HFF-Myc (cell line): ENCODE measurements at regions not wholly inside any gene's neighbourhood (a gene's known extent, or its start where the extent isn't known, plus 50 kb on each side); places are given as distances from the start of the nearest gene placed in this dataset.
A peak's percentile ranks its signal among the peaks of the same experiment; 100 is the strongest.

ENCODE experiments used
- DNase-seq: peaks from one replicate; pipeline ENCODE4 v3.0.0-alpha.2; 2011; ENCODE audit warnings: low read depth; ENCODE audit errors: extremely low read depth
- H3K4me3 ChIP-seq: replicated peaks from 2 replicates; pipeline ENCODE4 v1.5.1; 2011; ENCODE audit warnings: low read depth, mild to moderate bottlenecking, control low read depth, low read length
- CTCF ChIP-seq: IDR thresholded peaks from 2 replicates; pipeline ENCODE4 v1.5.1; 2012; ENCODE audit warnings: mild to moderate bottlenecking, low read depth, low read length, control low read depth; ENCODE audit errors: missing control alignments

- H3K4me3 ChIP-seq = no peak overlapping the region
- DNase-seq = no peak
- TF ChIP-seq CTCF = no peak
These were observed 250.2 kb upstream of the OR4E1 start for GRCh38 chr14:21923820-21924219.

DNA sequence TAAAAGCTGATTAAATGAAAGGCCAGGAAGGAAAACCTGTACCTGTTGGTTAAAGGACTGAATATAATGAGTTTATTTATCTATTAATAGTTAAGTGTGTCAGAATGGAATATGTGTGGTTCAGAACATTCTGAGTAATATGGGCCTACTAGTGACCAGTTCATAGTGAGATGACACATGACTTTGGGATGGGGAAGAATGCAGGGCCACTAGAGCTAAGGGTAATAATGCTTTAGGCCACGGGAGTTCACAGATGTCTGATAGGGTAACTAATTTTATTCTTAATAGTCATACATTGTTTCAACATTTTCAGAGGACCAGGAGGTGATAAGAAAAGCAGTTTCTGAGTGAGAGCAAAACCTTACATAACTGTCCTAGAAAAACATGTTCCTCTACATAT is 247.8 kb upstream of the OR4E1 start:
- no peak overlapping the region for H3K4me3 ChIP-seq
- no peak for DNase-seq
- TF ChIP-seq CTCF = no peak

DNA sequence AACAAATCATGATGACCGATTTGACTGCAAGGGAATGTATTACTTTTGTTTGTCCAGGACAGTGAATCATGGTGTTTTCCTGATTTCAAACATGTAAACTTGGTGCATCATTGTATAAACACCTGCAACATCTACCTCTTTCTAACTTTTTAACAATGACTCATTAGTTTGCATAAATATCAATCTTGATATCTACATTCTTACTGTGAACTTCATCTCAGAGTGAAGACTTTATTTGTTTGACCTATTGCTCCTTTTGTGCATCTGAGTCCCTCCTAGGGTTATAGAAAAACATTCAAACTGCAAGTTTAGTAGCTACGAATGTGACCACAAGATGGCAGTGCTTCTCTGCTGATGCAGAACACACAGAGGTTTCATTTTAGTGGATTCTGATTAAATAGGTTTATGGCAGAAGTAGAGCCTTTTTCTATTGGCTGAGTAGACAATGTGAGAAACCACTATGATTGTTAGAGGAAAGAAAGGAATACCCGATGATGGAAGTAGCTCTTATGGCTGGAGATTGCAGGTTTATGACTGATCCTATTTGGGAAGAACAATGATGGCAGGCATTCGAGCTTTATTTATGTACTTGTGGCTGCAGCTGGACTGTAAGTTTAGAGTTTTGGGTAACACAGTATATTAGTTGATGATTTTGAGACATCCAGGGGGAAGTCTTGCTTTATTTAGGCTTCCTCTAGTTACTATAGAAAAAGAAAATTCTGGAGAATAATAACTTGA is 244.2 kb upstream of the OR4E1 start:
- TF ChIP-seq CTCF = peak; percentile 68
- DNase-seq = peak; percentile 7

DNA sequence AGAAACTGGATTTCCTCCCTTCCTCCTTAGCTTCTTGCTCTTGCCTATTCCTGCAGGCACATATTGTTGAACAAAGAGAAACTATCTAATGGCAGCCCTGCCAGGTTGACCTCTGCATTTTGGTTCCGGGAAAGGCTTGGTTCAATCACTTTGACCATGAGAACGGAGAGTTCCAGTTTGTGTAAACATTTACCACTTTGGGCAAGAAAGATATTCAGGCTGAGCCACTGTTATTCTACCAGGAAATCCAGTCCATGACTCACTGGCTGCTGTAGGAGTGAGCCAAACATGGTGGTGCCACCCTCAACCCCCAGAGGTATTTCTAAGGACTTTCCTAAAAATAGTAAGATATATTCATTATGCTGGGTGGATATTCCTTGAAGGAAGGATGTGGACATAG is 242.2 kb upstream of the OR4E1 start:
- H3K4me3 ChIP-seq = no peak overlapping the region
- TF ChIP-seq CTCF = no peak
- no peak for DNase-seq

More for the DNA sequence above, 244.2 kb upstream of the OR4E1 start:
- H3K4me3 ChIP-seq = no peak overlapping the region

GRCh38 chr14:21913759-21914158 is 240.1 kb upstream of the OR4E1 start:
- peak; percentile 25 for DNase-seq
- TF ChIP-seq CTCF = peak; percentile 67
- no peak overlapping the region for H3K4me3 ChIP-seq

DNA sequence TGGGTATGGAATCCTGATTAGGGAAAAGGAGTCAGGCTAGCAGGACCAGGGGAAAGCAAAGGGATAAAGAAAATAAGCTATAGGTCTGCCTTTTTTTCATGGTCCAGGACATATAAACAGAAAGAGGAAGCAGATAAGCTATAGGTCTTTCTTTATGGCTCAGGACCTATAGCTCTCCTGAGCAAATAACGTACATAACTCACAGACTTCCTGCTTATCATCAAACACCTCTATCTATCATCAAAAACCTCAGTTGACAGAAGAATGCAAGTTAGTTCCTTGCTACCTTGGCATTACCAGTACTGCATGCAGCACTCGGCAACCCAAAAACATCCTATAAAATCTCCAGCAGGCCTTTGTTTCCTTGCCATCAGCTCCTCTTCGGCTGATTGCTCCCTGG is 238.7 kb upstream of the OR4E1 start:
- H3K4me3 ChIP-seq = no peak overlapping the region
- DNase-seq = no peak
- no peak for TF ChIP-seq CTCF

DNA sequence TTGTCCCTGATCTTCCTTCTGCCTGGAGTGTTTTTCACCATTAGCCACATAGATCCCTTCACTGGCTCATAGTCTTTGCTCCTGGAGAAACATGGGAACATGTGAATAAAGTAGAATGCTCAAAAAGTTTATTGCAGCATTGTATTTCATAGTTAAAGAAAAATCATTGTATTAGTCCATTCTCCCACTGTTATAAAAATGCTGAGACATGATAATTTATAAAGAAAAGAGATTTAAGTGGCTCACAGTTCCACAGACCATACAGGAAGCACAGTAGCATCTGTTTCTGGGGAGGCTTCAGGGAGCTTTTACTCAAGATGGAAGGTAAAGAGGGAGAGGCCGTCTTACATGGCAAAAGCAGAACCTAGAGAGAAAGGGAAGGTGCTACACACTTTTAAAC is 238.3 kb upstream of the OR4E1 start:
- TF ChIP-seq CTCF = no peak
- H3K4me3 ChIP-seq = no peak overlapping the region
- no peak for DNase-seq
